GM10248 (cell line): ENCODE measurements at regions not wholly inside any gene's neighbourhood (a gene's known extent, or its start where the extent isn't known, plus 50 kb on each side); places are given as distances from the start of the nearest gene placed in this dataset.

Experiments used
- CTCF ChIA-PET: fragments of 300-600 bp; sonication (Branson Sonifier 250); formaldehyde crosslinking; extraction: SDS; loops from one replicate; lab custom pipeline; 2021; ENCODE audit warnings: antibody characterized with exemption; lab: Yijun Ruan, JAX
- POLR2A ChIA-PET: fragments of 350-650 bp; sonication (Branson Sonifier 250); formaldehyde crosslinking; extraction: SDS; loops from one replicate; lab custom pipeline; 2020; ENCODE audit warnings: antibody characterized with exemption; lab: Yijun Ruan, JAX
- DNase-seq: peaks from one replicate; pipeline ENCODE4 v3.0.0; 2012; ENCODE audit errors: extremely low spot score
- TF ChIP-seq, protein P1 (sequence below): IDR thresholded peaks from 2 replicates; pipeline ENCODE4 v1.5.1; 2012; ENCODE audit warnings: mild to moderate bottlenecking, low read depth; ENCODE audit errors: extremely low read depth, missing control alignments, control extremely low read depth

GRCh38 chr12:77377116-77377515, 311.7 kb upstream of the E2F7 start:
- CTCF ChIA-PET = no interaction called here
- POLR2A ChIA-PET = no interaction called here
- no peak for DNase-seq
- TF ChIP-seq, protein P1, sequence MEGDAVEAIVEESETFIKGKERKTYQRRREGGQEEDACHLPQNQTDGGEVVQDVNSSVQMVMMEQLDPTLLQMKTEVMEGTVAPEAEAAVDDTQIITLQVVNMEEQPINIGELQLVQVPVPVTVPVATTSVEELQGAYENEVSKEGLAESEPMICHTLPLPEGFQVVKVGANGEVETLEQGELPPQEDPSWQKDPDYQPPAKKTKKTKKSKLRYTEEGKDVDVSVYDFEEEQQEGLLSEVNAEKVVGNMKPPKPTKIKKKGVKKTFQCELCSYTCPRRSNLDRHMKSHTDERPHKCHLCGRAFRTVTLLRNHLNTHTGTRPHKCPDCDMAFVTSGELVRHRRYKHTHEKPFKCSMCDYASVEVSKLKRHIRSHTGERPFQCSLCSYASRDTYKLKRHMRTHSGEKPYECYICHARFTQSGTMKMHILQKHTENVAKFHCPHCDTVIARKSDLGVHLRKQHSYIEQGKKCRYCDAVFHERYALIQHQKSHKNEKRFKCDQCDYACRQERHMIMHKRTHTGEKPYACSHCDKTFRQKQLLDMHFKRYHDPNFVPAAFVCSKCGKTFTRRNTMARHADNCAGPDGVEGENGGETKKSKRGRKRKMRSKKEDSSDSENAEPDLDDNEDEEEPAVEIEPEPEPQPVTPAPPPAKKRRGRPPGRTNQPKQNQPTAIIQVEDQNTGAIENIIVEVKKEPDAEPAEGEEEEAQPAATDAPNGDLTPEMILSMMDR = no peak

DNA sequence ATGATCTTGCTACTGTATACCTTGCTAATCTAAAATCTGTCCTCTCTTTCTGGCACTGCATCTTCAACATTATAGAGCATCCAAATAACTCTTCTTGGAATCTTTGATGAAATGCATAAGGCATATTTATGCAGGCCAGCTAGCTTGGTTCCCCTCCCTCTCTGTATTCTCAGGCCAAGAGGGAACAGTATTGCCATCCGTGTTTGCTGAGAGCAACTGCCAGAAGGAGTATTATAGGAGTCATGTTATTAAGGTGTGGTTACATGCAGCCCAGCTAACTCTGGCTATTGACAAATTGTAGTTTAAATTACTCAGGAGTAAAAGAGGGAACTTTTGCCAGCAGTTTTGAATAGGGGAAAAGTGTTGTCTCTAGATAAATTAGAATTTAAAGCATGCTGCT, 309.3 kb upstream of the E2F7 start:
- POLR2A ChIA-PET = no interaction called here
- TF ChIP-seq, protein P1 = no peak
- DNase-seq = no peak
- CTCF ChIA-PET = no interaction called here

- no peak for DNase-seq
- TF ChIP-seq, protein P1 = no peak
- POLR2A ChIA-PET = no interaction called here
- CTCF ChIA-PET = no interaction called here
These were observed 307.1 kb upstream of the E2F7 start for GRCh38 chr12:77372494-77372893.

DNA sequence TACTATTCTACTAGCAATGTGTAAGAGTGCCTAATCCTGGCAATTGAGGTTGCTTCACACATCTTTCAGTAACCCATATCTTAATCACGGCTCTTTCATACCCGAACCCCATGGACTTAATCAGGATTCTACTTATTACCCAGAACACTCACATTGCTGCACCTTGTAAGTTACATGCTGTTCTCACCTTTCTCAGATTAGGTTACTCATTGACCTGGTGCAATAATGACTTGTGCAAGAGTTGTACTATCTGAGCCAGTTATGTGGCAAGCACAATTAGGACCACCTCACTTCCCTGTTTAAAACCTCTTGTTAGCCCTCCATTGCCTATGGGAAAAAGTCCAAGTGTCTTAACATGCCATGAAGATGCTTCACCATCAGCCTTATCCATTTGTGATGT, 306.7 kb upstream of the E2F7 start:
- ChIA-PET CTCF (no interaction called here), POLR2A (no interaction called here)
- no peak for DNase-seq
- TF ChIP-seq, protein P1 = no peak

DNA sequence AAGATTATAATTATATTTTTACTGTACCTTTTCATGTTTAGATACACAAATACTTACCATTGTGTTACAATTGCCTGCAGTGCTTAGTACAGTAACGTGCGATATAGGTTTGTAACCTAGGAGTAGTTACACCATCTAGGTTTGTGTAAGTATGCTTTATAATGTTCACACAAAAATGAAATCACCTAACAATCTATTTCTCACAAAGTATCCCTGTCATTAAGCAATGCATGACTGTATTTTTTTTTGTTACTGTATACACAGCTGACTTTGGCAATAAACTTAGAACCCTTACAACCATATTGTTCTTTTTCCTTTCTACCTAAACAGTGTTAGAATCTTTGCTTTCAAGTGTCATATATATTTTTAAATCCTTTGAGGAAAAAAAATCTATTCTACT, 303.0 kb upstream of the E2F7 start:
- no peak for DNase-seq
- POLR2A ChIA-PET = no interaction called here
- TF ChIP-seq, protein P1 = no peak
- CTCF ChIA-PET = no interaction called here

- TF ChIP-seq, protein P1 = no peak
- ChIA-PET CTCF (interaction anchor here (1.0 kb wide), 1 partner anchor 52 kb away, joined by 3 read pairs; no protein-coding TSS in a partner anchor), POLR2A (no interaction called here)
- no peak for DNase-seq
These were observed 301.2 kb upstream of the E2F7 start for GRCh38 chr12:77366616-77367015.

GRCh38 chr12:77364400-77364799, 299.0 kb upstream of the E2F7 start:
- CTCF ChIA-PET = no interaction called here
- TF ChIP-seq, protein P1 = no peak
- POLR2A ChIA-PET = no interaction called here
- no peak for DNase-seq
